ENCODE measurements at regions not wholly inside any gene's neighbourhood (a gene's known extent, or its start where the extent isn't known, plus 50 kb on each side); places are given as distances from the start of the nearest gene placed in this dataset.
"Not testable (repeated sequence)": the region's sequence is repeated elsewhere in the genome, so short reads cannot be mapped to it uniquely, and the experiment has no call there.

GRCh38 chrX:98065151-98065550, 1181.4 kb downstream of the RPA4 start:
- no peak for DNase-seq (ENCODE audit: low spot score)

GRCh38 chrX:98067611-98068010, 1183.9 kb downstream of the RPA4 start:
- DNase-seq (ENCODE audit: low spot score), result no peak

- DNase-seq (ENCODE audit: low spot score), result no peak
Measured at GRCh38 chrX:98068024-98068580, 1184.4 kb downstream of the RPA4 start.

GRCh38 chrX:98071331-98071730, 1187.6 kb downstream of the RPA4 start:
- DNase-seq (ENCODE audit: low spot score), result no peak

- DNase-seq (ENCODE audit: low spot score), result no peak
Measured at GRCh38 chrX:98077440-98077839, 1193.7 kb downstream of the RPA4 start.

DNA sequence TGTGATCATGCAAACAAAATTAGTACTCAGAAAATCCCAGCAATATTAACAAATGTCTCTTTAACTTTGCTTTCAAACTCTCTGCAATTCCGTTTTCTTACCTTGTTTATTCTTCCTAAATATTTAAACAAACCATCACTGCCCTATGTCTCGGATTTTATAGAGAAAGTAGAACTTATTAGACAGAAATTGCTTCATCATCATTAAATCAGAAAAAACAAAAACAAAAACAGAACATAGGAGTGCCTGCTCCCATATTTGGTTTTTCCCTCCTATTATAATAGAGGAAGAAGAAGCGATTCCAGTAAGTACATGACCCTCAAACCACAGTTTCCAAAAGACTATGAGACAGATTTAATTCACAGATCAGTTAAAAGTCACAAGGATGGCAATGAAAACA, 1228.0 kb downstream of the RPA4 start:
- DNase-seq (ENCODE audit: low spot score), result no peak

DNA sequence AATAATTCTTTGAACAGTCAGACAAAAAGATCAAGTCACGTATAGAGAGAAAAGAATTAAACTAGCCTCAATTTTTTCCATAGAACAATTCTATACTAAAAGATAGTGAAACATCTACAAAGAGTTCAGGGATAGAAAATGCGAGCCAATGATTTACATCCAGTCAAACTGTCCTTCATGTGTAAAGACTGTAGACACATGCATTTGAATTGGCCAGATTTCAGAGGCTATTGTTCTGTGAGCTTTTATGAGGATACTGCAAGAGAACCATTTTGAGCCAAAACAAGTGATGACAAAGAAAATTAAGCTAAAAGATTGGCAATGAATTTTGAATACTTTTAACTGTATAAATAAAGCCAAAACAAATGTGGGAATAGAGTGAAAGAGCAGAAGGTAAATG, 1230.3 kb downstream of the RPA4 start:
- no peak for DNase-seq (ENCODE audit: low spot score)

DNA sequence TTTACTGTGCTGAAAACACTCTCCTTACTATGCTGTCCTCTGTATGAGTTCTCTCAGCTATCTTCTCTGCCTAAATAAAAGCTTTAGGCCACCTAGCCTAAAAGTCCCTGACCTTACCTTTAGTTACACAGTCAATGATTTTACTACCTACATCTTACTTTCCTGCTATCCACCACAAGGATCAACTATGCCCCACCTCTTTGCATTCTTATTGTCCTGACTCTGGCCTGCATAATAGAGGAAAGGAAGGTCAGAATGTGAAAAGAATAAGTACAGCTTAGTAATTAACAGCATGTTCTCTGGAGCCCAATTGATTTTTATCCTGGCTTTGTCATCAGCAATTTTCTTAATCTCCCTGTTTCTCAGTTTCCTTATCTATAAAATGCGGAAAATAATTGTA, 1257.8 kb downstream of the RPA4 start:
- DNase-seq (ENCODE audit: low spot score), result no peak

GRCh38 chrX:98191003-98191402, 1307.3 kb downstream of the RPA4 start:
- DNase-seq (ENCODE audit: low spot score), result no peak

DNA sequence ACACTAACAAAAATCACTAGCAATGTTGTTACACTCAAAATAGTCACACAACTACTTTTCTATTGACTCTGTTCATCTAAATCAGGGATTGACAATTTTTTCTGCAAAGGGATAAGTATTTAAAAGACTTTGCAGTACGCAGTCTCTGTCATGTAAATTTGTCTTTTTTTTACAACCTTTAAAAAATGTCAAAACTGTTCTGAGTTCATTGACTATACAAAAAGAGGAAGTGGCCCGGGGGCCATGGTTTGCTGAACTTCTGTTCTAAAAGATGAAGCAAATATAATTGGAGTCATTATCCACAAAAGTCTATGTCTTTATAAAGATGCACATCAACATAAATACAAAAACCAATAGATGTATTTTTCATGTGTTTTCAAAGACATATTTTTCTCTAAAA, 1310.3 kb downstream of the RPA4 start:
- DNase-seq (ENCODE audit: low spot score), result no peak

DNA sequence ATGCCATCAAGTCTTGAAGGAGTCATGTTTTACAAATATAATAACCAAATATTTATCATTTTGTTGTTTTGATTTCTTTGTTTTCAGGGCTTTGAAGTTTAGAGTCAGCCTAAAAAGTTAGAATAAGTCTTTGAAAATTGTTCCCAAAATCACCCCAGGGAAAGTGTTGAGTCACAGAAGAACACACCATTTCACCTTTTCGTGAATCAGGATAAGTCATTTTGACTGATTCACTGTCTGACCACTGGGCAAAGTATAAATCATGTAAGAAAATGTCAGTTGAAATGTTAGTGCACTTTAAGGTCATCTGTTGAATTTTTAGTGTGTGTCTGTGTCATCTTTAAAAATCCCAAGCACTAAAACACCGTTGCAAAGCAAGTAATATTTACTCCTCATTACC, 1320.1 kb downstream of the RPA4 start:
- DNase-seq (ENCODE audit: low spot score), result no peak

DNA sequence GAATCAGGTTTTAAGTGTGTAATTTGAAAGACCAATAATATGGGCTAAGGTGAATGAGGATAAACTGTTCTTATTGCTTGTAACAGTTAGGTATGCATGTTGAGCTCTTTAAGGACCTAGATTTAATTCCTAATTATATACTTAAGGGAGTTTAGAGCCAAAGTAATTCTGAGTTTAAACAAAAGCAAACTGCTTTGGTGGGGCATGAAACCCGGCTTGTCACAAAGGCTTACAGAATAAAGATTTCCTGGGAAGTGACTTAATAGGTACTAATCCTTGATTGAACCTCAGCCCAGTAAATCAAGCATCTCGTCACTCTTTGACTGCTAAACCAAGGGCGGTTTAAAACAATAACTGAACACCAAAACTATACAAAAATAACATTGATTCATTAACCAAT, 1324.2 kb downstream of the RPA4 start:
- DNase-seq (ENCODE audit: low spot score), result no peak

DNA sequence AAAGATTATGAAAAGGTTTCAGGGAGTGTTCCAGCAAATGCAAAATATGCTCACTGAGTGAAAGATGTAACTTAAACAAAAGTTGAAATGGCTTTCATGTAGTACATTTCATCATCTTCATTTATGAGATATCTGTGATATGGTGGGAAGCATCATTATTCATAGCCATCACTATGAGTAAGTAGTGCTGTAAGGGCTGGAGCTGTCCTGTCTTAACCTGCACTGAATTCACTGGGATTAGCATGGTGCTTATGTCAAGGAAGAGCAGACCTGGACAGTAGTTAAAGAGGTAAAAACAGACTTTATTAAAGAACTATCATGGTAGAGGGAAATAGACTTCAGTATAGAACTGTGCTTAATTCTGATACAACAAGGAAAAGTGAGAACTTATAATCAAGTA, 1347.3 kb downstream of the RPA4 start:
- DNase-seq (ENCODE audit: low spot score), result no peak

DNA sequence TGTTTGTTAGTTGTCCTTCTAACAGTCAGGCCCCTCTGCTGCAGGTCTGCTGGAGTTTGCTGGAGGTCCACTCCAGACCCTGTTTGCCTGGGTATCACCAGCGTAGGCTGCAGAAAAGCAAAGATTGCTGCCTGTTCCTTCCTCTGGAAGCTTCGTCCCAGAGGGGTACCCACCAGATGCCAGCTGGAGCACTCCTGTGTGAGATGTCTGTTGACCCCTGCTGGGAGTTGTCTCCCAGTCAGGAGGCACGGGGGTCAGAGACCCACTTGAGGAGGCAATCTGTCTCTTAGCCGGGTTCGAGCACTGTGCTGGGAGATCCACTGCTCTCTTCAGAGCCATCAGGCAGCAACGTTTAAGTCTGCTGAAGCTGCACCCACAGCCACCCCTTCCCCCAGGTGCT, 1356.4 kb downstream of the RPA4 start:
- not testable (repeated sequence) for DNase-seq (ENCODE audit: low spot score)

DNA sequence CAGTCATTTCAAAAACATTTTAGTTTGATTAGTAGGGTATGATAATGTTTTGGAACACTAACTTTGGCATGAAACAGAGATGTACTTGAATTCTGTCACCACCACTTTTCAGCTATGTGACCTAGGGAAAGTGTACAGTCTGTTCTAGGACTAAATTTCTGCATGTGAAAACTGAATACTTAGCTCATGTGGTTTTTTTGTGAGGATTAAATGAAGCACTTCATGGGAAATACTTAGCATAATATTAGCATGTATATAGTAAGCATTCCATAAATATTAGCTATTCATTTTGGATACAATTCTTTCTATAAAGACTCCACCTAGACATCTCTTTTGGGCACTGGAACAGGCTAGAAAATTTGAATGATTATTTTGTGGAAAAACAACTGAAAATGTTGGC, 1379.4 kb downstream of the RPA4 start:
- no peak for DNase-seq (ENCODE audit: low spot score)

GRCh38 chrX:98289726-98290125, 1406.0 kb downstream of the RPA4 start:
- DNase-seq (ENCODE audit: low spot score), result no peak

DNA sequence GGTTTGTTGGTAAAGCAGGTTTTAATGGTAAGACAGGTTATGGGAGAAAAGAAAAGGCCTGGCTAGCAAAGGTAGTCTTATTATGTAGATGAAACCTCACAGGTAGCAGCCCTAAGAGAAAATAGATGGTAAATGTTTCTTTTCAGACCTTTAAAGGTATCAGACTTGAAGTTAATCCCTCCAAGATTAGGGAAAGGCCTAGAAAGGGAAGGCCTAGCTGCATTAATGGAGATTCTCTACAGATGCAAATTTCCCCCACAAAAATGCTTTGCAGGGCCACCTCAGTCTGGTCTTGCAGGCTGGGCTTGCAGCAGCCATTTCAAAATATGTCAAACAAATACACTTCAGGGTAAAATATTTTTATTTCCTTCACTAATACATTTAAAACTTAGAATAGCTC, 1410.6 kb downstream of the RPA4 start:
- DNase-seq (ENCODE audit: low spot score), result no peak

DNA sequence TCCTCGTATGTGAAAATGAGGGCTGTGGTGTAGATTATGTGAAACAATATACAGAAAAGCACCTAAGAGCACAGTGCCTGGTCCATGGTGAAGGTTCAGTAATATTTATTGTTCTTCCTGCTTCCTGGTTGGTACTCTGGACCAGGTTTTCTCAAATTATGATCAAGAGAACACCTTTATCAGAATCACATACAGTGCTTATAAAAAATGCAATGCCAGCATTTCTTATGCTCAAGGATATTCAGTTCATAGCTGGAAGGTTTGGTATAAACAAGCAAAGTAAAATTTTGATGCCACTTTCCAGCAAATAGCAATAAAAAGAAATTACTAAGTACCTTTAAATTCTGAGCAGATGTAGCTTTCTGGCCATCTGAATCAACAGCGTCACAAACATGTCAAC, 1412.4 kb downstream of the RPA4 start:
- no peak for DNase-seq (ENCODE audit: low spot score)

DNA sequence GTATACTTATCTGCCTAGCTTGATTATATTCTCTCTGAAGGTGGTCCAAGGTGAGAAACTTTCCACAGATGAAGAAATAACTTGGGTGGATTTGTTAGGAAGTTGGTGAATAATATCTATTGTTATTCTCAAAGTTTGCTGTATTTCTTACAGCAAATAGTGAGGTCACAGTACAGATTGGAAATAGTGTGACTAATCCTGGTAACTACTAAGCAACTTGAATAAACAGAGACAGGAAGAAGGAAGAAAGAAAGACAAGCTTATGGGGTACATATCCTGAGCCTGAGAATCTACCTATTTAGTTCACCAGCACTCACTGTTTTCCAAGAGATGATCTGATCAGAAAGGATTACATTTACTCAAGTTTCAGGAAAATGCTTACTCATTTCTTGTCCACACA, 1416.1 kb downstream of the RPA4 start:
- DNase-seq (ENCODE audit: low spot score), result no peak

- DNase-seq (ENCODE audit: low spot score), result not testable (repeated sequence)
Measured at GRCh38 chrX:98300536-98300935, 1416.8 kb downstream of the RPA4 start.

- no peak for DNase-seq (ENCODE audit: low spot score)
Measured at GRCh38 chrX:98331407-98331806, 1447.7 kb downstream of the RPA4 start.

- no peak for DNase-seq (ENCODE audit: low spot score)
Measured at GRCh38 chrX:98338544-98338943, 1454.8 kb downstream of the RPA4 start.

DNA sequence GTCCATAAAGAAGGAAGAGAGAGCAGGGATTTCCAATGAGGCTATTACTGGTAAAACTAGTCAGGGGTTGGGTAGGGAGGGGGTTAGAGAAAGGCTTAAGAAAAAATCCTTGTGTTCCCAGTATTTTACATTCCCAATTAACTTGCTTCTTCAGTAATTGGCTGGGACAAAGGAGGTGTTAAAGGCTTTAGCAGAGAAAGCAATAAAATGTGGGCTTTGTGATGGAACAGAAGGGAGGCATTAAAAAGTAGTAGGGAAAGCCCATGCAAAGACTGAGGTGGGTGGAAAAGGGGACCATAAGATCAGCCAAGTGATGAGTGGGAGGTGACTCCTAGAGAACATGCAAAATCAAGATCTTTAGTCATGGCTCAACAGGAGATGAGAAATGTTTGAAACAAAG, 1467.2 kb downstream of the RPA4 start:
- DNase-seq (ENCODE audit: low spot score), result no peak

DNA sequence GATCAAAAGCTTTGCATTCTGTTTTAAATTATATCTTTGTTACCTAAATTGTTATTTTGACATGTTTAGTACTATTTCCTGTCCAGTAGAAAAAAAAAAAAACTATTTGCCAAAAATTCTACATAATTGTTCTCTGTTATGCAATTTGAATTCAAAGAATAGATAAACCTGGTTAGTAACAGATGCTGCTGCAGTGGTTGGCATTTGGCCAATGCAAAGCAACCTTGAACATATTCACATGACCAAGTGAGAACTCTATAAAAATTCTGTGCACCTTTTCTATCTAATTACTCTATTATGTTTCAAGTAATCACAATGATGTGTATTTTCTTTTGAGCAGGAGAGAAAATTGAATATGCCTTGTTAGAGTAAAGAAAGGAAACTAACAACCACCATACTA, 1473.4 kb downstream of the RPA4 start:
- DNase-seq (ENCODE audit: low spot score), result no peak

DNA sequence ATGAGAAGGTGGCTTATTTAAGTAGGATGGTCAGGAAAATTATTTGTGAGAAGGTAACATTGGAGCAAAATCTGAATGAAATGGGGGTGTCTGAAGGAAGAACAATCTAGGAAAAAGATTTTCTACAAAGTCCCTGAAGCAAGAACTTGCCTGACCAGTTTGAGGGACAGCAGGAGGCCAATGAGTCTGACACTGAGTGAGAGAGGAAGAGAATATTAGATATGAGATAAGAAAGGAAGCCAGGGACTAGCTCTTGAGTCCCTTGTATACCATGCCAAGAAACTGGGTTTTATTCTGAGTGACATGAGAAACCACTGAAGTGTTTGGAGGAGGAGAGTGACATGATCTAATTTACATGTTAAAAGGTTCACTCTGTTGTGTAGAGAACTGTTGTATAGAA, 1478.9 kb downstream of the RPA4 start:
- DNase-seq (ENCODE audit: low spot score), result no peak

Measured in putamen (tissue), 1 donor.